NCI-H128 (cell line): ENCODE measurements at regions not wholly inside any gene's neighbourhood (a gene's known extent, or its start where the extent isn't known, plus 50 kb on each side); places are given as distances from the start of the nearest gene placed in this dataset.

Source experiments
- DNase-seq: peaks from one replicate; lab custom pipeline; 2025; ENCODE audit not compliant: unreplicated experiment; lab: John Stamatoyannopoulos, UW

- no peak for DNase-seq
Measured at GRCh38 chr1:68953311-68953710, 456.4 kb upstream of the DEPDC1 start.

GRCh38 chr1:68954841-68955240 lies 458.0 kb upstream of the DEPDC1 start:
- DNase-seq = no peak

- no peak for DNase-seq
Measured at GRCh38 chr1:68955424-68955823, 458.5 kb upstream of the DEPDC1 start.

GRCh38 chr1:68958958-68959357 lies 462.1 kb upstream of the DEPDC1 start:
- DNase-seq = no peak

- DNase-seq = no peak
Measured at GRCh38 chr1:68959461-68960030, 462.7 kb upstream of the DEPDC1 start.

GRCh38 chr1:68961143-68961542 lies 464.3 kb upstream of the DEPDC1 start:
- DNase-seq = no peak

GRCh38 chr1:68963353-68963752 lies 466.5 kb upstream of the DEPDC1 start:
- no peak for DNase-seq

- DNase-seq = no peak
Measured at GRCh38 chr1:68969441-68969840, 472.6 kb upstream of the DEPDC1 start.

GRCh38 chr1:68970571-68970970 lies 473.7 kb upstream of the DEPDC1 start:
- DNase-seq = no peak

- DNase-seq = no peak
Measured at GRCh38 chr1:68973459-68974244, 476.8 kb upstream of the DEPDC1 start.

- DNase-seq = no peak
Measured at GRCh38 chr1:68974447-68974846, 477.6 kb upstream of the DEPDC1 start.

GRCh38 chr1:68975212-68975933 lies 478.5 kb upstream of the DEPDC1 start:
- no peak for DNase-seq

GRCh38 chr1:68976916-68977610 lies 480.2 kb upstream of the DEPDC1 start:
- DNase-seq = no peak

- DNase-seq = no peak
Measured at GRCh38 chr1:68979891-68980290, 483.0 kb upstream of the DEPDC1 start.

GRCh38 chr1:68984289-68984688 lies 487.4 kb upstream of the DEPDC1 start:
- no peak for DNase-seq

GRCh38 chr1:68994096-68994495 lies 497.2 kb upstream of the DEPDC1 start:
- no peak for DNase-seq

GRCh38 chr1:69016468-69016867 lies 519.6 kb upstream of the DEPDC1 start:
- DNase-seq = no peak

- no peak for DNase-seq
Measured at GRCh38 chr1:69029649-69030048, 532.8 kb upstream of the DEPDC1 start.

GRCh38 chr1:69038379-69038778 lies 529.3 kb upstream of the LRRC7 start:
- DNase-seq = no peak

- no peak for DNase-seq
Measured at GRCh38 chr1:69045572-69045971, 522.1 kb upstream of the LRRC7 start.

GRCh38 chr1:69055194-69055593 lies 512.5 kb upstream of the LRRC7 start:
- no peak for DNase-seq

- DNase-seq = no peak
Measured at GRCh38 chr1:69058454-69058853, 509.3 kb upstream of the LRRC7 start.
